CD4-positive, alpha-beta T cell treated with Interleukin-6 at 100 ng/mL for 8 hours (primary cell): ENCODE measurements at regions not wholly inside any gene's neighbourhood (a gene's known extent, or its start where the extent isn't known, plus 50 kb on each side); places are given as distances from the start of the nearest gene placed in this dataset.

Experiments used
- DNase-seq: peaks from one replicate; pipeline ENCODE4 v3.0.0-alpha.2; 2020; ENCODE audit warnings: mixed read lengths, low spot score

DNA sequence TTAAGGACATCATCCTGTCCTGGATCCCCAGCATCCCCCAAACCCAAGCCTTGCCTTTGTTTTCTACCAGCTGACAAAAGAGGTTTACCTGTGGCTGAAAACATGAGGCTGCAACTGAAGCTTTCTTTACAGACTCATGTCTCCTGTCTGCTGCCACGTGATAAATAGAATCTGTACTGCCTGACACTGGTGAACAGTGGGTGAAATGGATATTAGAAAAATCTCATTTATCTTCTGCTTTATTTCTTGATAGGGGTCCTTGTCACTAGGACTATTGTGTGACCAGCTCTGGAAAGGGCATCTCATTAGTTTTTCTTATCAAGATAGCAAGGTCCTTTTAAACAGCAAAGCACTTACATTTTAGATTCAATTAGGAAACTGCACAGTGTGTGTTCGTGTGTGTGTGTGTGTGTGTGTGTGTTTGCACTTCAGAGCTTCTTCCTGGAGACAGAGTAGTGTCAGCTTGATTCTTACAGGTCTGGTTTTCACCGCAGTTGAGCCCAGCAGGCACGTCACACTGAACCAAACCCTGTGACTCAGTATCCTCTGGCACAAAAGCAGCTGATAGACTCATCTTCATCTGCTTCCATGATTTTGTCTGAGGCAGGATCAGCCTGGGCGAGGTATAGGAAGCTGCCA lies 373.5 kb upstream of the CELF2 start:
- DNase-seq = no peak

DNA sequence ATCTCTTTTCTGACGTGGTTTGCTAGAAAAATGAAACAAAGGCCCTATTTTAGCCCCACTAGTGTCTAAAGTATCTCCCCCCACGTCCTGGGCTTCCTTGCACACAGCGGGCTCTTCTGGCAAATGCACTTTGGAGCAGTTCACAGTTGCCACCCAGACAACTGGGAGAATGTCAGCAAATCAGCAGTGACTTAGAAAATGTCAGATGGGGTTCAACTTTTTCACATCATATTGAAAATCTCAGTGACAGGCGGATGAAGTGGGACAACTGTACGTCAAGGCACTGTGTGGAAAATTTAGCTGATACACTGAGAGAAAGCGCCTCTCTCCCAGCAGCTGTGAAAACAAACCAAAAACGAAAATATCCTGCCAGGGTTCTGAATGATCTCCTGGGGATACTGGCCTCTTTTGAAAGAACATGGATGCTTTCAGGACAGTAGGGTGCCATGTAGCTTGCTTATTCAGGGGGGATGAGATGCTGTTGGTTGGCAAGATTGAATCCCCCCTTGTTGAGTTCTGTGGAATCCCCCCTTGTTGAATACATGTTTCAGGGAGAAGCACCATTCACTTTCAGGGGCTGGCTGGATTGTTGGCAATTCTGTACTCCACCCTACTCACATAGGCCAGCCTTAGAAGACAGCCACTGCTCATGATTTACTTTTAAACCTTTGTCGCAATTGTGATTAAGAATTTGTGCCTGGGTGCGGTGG lies 372.8 kb upstream of the CELF2 start:
- DNase-seq = no peak

DNA sequence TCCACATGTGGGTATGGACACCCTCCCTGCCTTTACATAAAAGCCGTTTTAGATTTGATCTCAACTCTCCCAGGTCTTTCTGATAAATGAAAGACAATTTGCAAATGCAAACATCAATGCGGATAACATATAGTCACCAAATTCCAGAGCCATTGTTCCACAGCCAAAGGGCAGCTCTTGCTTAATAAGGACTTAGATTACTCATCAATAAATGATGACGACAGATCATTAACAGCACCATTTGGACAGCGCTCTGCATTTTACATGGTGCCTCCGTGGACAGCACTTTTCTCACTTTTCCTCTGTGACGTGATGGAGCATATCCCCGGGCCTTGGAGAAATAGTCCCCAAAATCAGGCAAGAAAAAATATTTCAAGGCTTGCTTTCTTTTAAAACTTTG lies 370.3 kb upstream of the CELF2 start:
- no peak for DNase-seq

DNA sequence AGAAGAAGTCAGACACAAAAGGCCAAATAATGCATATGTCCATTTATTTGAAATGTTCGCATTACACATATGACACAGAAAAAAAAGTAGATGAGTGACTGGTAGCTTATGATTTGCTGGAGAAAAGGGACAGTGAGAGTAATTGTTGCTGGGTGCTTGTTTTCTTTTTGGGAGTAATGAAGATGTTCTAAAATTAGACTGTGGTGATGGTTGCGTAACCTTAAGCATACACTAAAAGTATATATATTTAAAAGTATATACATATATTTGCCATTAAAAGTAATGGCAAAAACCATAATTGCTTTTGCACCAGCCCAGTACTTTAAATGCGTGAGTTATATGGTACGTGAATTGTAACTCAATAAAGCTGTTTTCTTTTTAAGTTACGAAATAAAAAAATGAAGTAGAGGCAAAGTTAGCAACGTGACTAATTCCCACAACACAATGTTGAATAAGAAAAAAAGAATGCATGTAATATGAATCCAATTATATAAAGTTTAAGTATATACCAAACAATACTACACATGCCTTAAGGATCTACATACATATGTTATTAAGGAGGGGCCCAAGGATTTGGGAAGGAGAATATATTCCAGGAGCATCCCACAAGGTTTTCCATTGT lies 360.4 kb upstream of the CELF2 start:
- DNase-seq = no peak

DNA sequence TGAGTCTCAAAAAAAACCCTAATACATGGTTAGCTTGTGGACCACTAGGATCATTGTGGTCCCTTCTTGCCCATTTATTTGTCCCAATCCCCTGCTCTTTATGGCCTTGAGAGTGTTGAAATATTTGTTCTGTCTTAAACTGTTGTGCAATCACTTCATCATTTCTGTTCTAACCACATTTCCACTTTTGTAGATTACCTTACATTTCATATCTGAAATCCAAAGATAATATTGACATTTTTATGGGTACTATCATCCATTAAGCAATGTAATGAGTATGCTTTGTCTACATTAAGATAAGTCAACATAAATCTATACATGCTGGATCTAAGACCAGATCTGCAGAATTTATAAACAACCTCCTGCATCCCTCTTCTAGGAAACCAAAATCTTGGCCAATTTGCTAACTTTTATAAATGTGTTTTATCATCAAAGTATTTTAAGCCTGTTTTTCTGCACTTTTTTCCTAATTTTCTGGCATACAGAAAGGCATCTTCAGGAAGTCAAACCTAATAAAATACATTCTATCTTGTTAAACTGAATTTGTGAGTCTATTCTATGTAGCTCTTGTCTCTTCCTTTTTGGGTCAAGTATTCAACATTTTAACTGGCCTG lies 359.4 kb upstream of the CELF2 start:
- DNase-seq = no peak

DNA sequence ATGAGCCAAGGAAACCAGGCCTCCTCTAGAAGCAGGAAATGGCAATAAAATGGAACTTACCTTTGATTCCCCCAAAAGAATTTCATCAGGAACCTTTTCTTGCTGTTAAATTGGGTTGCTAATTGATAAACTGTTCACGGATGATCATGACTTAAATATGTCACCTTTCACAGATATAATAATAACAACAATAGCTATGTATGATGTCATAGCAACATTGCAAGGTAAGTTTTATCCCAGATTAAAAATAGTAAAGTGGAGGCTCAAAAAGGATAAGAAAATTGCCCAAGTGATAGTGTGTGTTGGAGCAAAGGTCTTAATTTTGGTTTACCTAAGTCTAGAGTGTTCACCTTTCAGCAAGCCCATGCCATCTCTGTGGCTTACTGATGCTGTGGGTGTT lies 357.6 kb upstream of the CELF2 start:
- no peak for DNase-seq

DNA sequence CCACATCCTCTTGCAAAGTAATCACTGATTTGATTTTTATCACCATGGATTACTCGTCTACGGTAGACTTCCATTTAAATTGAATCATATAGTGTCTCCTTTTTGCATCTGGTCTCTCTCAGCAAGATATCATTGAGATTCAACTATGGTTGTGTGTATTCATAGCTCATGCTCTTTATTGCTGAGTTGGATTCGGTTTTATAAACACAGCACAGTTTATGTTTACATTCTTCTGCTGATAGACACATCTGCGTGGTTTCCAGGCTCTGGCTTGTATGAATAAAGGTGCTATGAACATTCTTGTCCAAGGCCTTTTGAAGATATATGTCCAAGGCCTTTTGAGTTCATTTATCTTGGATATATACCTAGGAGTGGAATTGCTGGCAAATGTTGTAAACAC lies 356.5 kb upstream of the CELF2 start:
- no peak for DNase-seq

DNA sequence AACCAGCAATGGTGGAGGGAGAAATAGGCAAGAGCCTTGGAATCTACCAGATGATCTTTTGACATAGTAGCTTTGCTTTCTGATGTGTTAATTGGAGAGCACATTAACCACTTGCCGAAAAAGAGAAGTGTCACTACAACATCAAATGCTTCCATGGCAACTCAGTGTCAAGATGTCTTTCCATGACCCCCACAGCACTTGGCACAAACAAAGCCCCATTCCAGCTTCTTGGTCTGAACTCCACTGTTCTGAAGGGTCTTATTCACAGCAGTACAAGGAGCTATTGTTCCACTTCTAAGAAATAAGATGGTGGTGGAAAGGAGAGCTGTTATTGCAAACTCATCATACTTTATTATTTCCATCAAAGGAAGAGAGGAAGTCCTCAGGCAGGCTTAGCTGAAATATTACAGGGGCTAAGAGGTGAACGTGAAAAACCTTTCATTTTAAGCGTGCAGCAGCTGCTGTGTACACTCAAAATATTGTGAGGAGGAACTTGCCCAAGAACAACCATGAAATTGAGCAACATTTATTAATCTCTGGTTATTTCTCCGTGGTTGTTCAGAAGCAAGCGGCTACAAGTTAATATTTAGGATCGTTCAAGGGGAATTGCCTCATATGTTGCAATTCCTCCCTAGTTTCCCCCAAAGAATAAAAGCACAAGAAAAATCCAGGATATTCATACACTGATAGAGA lies 354.8 kb upstream of the CELF2 start:
- no peak for DNase-seq

DNA sequence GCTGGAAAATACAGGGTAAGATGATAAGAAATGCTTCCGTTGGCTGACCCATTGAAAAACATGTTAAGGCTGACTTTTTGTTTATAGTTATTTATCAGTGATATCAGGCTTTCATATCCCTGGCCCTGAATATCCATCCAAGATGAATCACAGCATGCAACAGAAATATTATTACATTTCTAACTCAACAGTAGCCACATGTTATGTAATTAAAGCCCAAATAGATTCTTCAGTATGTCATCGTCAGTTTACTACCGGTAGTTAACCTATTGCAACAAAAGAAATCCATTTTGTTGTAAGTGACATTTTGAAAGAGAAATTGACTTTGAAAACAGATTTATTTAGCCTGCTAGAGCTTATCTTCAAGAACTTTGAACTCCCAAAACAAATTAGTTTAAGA lies 354.1 kb upstream of the CELF2 start:
- no peak for DNase-seq

DNA sequence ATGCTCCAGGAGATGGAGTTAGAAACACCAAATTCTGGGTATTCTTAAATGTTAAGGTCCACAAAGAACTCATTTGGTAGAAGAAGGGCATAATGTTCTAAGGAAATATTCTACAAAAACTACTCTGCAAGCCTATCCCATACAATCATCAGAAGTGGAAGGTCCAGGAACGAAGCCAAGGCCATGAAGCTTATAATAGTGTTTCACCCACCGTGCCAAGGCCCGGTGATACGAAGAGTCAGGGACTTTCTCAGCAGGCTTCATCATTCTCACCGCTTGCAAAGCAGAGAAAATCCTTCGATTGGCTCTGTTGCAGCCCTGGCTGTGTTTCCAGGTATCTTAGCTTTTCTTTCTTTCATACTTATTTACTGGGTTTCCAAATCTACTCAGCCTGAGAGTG lies 351.9 kb upstream of the CELF2 start:
- DNase-seq = no peak

DNA sequence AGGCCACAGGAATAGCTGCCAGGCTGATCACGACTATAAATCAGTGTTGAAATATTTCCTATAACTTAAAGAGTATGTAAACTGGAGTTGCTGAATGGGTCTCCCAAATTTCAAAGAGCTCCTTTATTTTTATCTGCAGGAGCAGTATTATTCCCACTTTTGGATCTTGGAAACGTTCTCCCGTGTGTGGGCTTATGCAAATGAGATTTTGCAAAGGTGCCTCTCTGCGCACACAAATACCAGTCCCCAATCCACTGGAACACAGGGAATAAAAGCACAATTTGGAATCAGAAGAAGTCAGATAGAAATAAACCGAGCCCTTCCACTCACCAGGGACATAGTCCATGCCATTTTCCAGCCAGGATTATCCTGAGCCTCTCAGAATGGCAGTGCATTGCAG lies 350.2 kb upstream of the CELF2 start:
- no peak for DNase-seq

DNA sequence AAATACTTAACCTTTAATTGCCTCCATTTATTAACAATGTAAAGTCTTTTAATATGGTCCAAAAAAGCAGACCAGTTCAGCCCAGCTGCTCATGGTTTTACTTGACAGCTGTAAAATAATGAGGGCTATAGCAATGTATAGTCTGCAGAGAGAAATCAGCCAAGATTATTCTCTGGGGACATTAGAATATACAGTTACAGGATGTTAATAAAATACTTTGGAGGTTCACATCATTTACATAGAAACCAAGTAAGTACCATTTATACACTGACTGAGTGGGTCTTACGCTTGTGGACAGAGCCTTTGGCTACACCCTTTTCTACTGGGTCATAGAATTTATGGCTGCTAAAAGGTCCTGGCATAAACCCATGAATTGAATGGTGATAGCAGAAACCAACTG lies 340.7 kb upstream of the CELF2 start:
- DNase-seq = no peak

DNA sequence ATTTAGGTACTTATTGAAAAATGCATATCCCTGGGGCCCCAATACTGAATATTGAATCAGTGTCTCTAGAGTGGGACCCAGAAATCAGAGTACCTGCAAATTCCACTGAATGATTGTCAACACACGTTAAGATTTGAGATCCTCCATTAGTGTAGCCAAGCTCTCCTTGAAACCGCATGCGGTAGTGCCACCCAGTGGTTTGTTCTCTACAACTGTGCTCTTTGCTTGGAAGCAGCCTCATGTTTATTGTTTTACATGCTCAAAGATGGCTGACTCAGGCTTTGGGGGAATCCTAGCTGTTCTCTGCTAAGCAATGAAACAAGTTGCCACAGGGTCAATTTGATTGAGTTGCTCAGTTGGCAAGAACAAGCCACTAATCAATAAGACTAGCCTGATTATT lies 340.2 kb upstream of the CELF2 start:
- DNase-seq = no peak

DNA sequence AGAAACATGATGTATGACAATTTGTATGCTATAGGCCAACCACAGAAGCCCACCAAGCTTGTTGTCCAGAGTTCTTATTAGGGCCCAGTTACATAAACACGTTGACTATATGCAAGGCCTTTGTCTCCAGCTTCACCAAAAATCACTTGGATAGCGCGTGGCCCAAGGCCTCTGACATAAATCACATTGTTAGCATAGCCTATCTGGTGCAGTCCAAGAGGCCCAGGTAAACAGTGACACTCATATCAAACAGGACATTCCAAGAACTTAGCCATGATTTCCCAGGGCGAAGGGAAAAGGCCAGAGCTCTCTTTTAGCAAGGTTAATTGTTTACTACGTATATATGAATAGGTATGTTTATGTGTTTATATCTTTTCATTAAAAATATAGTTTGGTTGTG lies 337.2 kb upstream of the CELF2 start:
- no peak for DNase-seq

DNA sequence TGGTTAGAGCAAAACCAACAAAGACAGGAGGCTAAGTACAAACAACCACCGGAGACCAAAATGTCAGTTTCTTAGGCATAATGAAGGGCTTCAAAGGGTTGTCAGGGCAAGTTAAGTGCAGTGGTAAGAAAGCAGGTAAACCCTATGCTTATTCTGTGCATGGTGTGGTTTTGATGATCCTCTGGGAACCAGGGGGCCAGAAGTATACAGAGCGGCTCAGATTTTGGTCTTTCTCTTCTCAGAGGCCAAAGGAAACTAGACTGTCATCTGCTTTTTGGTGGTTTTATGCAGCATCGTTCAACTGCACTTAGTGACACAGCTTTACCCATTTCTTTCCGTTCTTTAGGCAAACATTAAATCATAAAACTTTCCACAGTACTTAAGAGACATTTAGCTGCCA lies 332.7 kb upstream of the CELF2 start:
- DNase-seq = no peak

DNA sequence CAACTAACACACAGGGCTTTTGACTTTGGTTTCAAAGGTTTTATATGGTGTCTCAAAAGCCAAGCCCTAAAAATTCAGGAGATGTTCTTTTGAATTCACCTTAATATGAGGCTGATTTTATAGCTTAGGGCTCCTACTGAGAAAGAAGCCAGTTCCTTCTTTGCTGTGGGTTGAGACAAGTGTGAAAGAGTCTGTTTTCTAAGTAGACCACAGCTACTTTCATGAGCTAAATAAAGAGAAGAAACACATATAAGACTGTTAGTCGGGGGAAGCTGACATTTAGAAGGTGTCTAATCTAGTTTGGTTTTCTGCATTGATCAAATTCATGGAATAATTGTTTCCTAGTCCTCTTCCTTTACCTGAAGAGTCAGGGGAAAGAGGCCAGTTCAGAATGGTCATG lies 332.1 kb upstream of the CELF2 start:
- DNase-seq = no peak

DNA sequence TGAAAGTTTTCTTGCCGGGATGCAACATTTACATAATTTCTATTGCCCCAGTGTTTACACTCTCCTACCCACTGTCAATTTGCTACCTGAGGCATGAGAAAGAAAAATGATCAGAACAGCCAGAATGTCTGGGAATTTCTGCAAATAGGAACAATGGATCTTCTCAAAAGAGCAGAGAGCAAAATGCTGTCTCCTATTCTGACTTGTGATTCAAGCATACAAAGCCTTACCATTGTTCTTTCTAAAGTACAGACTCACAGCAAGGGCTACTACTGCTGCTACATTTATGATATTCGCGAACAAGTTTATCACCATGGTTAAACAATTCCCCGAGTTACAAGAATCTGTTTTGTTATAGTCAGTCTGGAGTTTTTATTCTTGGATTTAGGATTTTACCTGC lies 329.9 kb upstream of the CELF2 start:
- DNase-seq = no peak

DNA sequence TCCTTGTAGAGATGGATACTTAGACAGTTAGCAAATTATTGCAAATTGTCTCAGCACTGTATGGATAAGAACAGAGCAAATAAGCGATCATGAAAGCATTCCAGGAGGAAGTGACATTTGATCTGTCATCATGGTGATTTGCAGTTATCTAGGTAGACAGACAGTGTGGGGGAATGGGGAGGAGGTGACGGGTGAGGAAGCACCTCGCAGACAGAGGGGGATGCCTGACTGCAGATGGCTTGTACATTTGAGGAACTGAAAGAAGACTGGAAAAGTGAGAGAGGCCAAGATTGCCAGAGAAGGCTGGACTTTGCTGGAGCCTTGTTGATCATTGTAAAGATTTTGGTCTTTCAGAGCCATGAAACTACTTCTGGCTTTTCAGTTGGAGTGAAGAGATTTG lies 318.2 kb upstream of the CELF2 start:
- no peak for DNase-seq

DNA sequence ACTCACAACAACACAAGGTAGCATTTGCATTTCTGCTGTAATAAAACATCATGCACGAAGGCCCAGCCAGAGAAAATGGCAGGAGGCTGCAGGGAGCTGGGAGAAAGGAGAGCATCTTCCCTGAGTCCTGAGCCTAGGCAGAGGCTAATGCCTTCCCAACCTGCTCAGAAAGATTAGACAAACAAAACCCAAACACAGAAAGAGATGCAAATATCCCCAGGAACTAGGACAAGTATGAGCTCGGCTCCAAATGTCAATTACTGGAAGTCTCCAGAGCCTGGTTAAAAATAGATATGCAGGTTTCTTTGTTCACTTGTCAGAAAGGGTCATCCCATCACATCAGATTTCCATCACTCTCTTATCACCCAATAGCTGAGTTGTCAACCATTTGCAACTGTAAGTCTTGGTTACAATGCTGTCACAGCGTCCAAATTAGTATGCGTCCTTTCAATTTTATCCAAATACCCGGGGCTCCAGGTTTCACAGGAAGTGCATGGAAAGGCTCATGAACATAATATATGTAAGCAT lies 316.5 kb upstream of the CELF2 start:
- no peak for DNase-seq

DNA sequence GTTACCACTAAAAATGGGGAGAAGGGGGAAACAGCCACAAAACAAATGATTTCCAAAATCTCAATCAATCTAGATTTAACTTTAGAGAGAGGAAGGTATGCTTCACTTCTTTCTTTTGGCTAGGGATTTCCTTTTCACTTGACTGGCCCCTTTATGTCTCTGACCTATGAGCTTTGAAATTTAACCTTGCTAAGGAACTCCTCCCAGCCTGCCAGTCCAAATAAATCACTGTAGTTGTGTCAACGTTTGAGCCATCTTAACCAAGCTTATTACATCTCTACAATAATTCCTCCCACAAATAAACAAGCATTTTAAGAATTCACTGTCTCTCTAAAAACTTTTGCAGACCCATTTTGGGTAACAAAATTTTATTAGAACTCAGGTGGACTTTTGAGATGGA lies 315.5 kb upstream of the CELF2 start:
- no peak for DNase-seq

DNA sequence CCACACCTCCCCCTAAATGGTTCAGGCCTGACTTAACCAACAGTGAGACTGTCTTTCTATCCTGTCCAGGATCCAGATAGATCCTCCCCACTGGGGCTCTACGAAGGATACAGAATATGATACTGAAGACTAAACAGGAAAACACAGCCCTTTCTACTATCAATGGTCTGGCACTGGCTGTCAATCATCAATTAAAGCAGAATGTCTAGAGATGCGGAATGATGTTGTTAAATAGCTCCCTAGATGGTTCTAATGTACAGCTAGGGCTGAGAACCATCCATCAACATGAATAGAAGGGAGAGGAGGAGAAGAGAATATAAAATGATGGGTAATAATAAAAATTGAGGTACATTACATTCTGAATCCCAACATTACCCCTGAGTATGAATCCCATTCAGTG lies 314.3 kb upstream of the CELF2 start:
- no peak for DNase-seq

DNA sequence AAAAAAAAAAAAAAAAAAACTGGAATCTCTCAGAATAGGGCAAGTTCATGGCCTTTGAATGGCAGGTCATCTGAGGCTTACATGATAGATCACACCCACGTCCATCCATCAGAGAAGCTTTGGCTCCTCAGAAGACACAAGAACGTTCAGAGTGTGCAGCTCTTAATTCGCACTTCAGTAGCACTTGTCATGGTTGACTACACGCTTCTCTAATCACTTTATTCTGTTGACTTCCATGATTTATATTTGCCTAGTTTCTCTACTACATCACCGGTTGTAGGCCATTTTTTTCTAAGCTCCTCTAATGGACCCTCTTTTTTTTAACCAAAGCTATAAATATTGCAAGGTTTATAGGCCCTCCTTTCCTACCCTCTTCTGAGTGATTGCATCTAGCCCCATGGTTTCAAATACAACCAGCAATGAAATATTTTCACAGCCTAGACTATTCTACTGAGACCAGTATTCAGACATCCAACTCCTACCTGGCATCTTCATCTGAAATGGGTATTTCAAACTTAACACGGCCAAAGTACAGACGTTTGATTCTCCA lies 305.4 kb upstream of the CELF2 start:
- DNase-seq = no peak
